ENCODE measurements at regions not wholly inside any gene's neighbourhood (a gene's known extent, or its start where the extent isn't known, plus 50 kb on each side); places are given as distances from the start of the nearest gene placed in this dataset.

- TF ChIP-seq CTCF (IDR thresholded peaks at IDR 0.05; ENCODE audit: extremely low read depth in 1 of 2, insufficient read depth in 1 of 2, low read depth in 1 of 2, low read length in 2 of 2) (no peak), POLR2A (IDR thresholded peaks at IDR 0.05; ENCODE audit: low read depth, low read length) (no peak), EZH2 (IDR thresholded peaks at IDR 0.05; ENCODE audit: borderline replicate concordance, low read depth, low read length, severe bottlenecking) (no peak), POLR2AphosphoS5 (IDR thresholded peaks at IDR 0.05; ENCODE audit: insufficient read depth, low read depth, low read length) (no peak), FOS (IDR thresholded peaks at IDR 0.05; ENCODE audit: borderline replicate concordance, insufficient read depth, low read length) (no peak), JUN (IDR thresholded peaks at IDR 0.05; ENCODE audit: borderline replicate concordance, insufficient read depth, insufficient read length, low read depth) (no peak), MAX (IDR thresholded peaks at IDR 0.05; ENCODE audit: insufficient read depth, insufficient read length) (no peak), MYC (IDR thresholded peaks at IDR 0.05; ENCODE audit: low read depth, low read length) (no peak)
Observed at GRCh38 chr11:86153439-86153838, 84.6 kb upstream of the PICALM start.

All from endothelial cell of umbilical vein (primary cell).